Prostate gland (tissue), 2 donors: ENCODE measurements at regions not wholly inside any gene's neighbourhood (a gene's known extent, or its start where the extent isn't known, plus 50 kb on each side); places are given as distances from the start of the nearest gene placed in this dataset.

Source experiments
- POLR2A ChIP-seq: fragments of 450-650 bp; IDR thresholded peaks from one replicate; pipeline ENCODE4 v1.6.1; 2016; ENCODE audit warnings: antibody characterized with exemption, mild to moderate bottlenecking
- POLR2AphosphoS5 ChIP-seq: sonication (generic); formaldehyde crosslinking; IDR thresholded peaks from one replicate; pipeline ENCODE4 v1.6.1; 2017; ENCODE audit warnings: antibody characterized with exemption
- TF ChIP-seq, protein P1 (sequence below), 4 experiments: fragments of 200-600 bp in 2 of 4; fragments of 450-650 bp in 2 of 4; sonication (generic) in 2 of 4; IDR thresholded peaks; 1 replicate in 3 of 4; 2 replicates in 1 of 4; pipeline ENCODE4 v1.5.1; 2016 to 2019; ENCODE audit warnings: antibody characterized with exemption in 4 of 4, mild to moderate bottlenecking in 2 of 4, moderate library complexity in 2 of 4

DNA sequence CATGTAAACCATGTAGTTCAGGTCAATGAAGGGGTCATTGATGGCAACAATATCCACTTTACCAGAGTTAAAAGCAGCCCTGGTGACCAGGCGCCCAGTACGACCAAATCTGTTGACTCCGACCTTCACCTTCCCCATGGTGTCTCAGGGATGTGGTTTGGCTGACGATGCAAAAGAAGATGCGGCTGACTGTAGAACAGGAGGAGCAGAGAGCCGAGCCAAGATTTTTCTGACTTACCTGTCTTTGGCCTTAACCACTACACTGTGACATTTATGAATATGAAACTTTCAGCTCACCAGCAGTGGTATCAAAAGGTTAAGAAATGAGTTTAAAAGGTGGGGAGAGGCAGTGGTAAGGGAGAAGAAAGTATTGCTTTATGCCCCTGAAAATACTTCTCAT is 309.8 kb downstream of the BCOR start:
- TF ChIP-seq, protein P1, sequence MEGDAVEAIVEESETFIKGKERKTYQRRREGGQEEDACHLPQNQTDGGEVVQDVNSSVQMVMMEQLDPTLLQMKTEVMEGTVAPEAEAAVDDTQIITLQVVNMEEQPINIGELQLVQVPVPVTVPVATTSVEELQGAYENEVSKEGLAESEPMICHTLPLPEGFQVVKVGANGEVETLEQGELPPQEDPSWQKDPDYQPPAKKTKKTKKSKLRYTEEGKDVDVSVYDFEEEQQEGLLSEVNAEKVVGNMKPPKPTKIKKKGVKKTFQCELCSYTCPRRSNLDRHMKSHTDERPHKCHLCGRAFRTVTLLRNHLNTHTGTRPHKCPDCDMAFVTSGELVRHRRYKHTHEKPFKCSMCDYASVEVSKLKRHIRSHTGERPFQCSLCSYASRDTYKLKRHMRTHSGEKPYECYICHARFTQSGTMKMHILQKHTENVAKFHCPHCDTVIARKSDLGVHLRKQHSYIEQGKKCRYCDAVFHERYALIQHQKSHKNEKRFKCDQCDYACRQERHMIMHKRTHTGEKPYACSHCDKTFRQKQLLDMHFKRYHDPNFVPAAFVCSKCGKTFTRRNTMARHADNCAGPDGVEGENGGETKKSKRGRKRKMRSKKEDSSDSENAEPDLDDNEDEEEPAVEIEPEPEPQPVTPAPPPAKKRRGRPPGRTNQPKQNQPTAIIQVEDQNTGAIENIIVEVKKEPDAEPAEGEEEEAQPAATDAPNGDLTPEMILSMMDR (IDR thresholded peaks at IDR 0.05): no peak
- TF ChIP-seq POLR2A: no peak
- no peak for TF ChIP-seq POLR2AphosphoS5
